AG04449 (cell line): ENCODE measurements at regions not wholly inside any gene's neighbourhood (a gene's known extent, or its start where the extent isn't known, plus 50 kb on each side); places are given as distances from the start of the nearest gene placed in this dataset.

Source experiments
- CTCF ChIA-PET: fragments of 350-600 bp; formaldehyde crosslinking; extraction: SDS; loops from one replicate; lab custom pipeline; 2021; ENCODE audit warnings: antibody characterized with exemption; lab: Yijun Ruan, JAX
- POLR2A ChIA-PET: fragments of 400-600, 350-600 bp; formaldehyde crosslinking; extraction: SDS; loops from one replicate; lab custom pipeline; 2020; ENCODE audit warnings: antibody characterized with exemption, inconsistent platforms; lab: Yijun Ruan, JAX
- DNase-seq: peaks from one replicate; pipeline ENCODE4 v3.0.0-alpha.2; 2010; ENCODE audit warnings: low read depth, low spot score
- H3K4me3 ChIP-seq: 2 replicates; pipeline ENCODE4 v1.5.1; 2011; ENCODE audit warnings: low read depth, mild to moderate bottlenecking, control low read depth, low read length
- CTCF ChIP-seq: IDR thresholded peaks from one replicate; pipeline ENCODE4 v1.5.1; 2011; ENCODE audit warnings: mild to moderate bottlenecking, moderate library complexity, low read length, control low read depth, inconsistent platforms; ENCODE audit not compliant: insufficient read depth; ENCODE audit errors: missing control alignments

- no peak for DNase-seq
- TF ChIP-seq CTCF: no peak
- ChIA-PET POLR2A (no interaction called here), CTCF (no interaction called here)
- H3K4me3 ChIP-seq: no peak overlapping the region
Measured at GRCh38 chr22:27228771-27229170, 571.4 kb downstream of the MIAT start.

- ChIA-PET POLR2A (no interaction called here), CTCF (interaction anchor here (0.7 kb wide), 1 partner anchor 26 kb away, joined by 3 read pairs; no protein-coding TSS in a partner anchor)
- no peak for TF ChIP-seq CTCF
- no peak overlapping the region for H3K4me3 ChIP-seq
- no peak for DNase-seq
Measured at GRCh38 chr22:27230189-27230588, 571.4 kb downstream of the MN1 start.

- DNase-seq: no peak
- ChIA-PET CTCF (no interaction called here), POLR2A (no interaction called here)
- H3K4me3 ChIP-seq: no peak overlapping the region
- TF ChIP-seq CTCF: no peak
Measured at GRCh38 chr22:27231266-27231665, 570.3 kb downstream of the MN1 start.

- TF ChIP-seq CTCF: no peak
- CTCF ChIA-PET: no interaction called here
- DNase-seq: no peak
- no peak overlapping the region for H3K4me3 ChIP-seq
- POLR2A ChIA-PET: no interaction called here
Measured at GRCh38 chr22:27232077-27232476, 569.5 kb downstream of the MN1 start.

- TF ChIP-seq CTCF: no peak
- no peak for DNase-seq
- no peak overlapping the region for H3K4me3 ChIP-seq
- ChIA-PET CTCF (no interaction called here), POLR2A (no interaction called here)
Measured at GRCh38 chr22:27237080-27237741, 564.3 kb downstream of the MN1 start.

- peak; percentile 92 for DNase-seq
- POLR2A ChIA-PET: interaction anchor here (0.6 to 1.7 kb wide), 6 partner anchors 15 to 128 kb away, joined by 3 to 16 read pairs (median 4); no protein-coding TSS in a partner anchor
- no peak overlapping the region for H3K4me3 ChIP-seq
- CTCF ChIA-PET: interaction anchor here (1.0 kb wide), 1 partner anchor 15 kb away, joined by 3 read pairs; no protein-coding TSS in a partner anchor
- no peak for TF ChIP-seq CTCF
Measured at GRCh38 chr22:27238935-27239510, 562.5 kb downstream of the MN1 start.
